Stimulated activated CD8-positive, alpha-beta memory T cell treated with anti-CD3 and anti-CD28 coated beads, Interleukin-15, amount 100 ng/mL, for 4 hours (primary cell): ENCODE measurements at regions not wholly inside any gene's neighbourhood (a gene's known extent, or its start where the extent isn't known, plus 50 kb on each side); places are given as distances from the start of the nearest gene placed in this dataset.

Experiments used
- DNase-seq, 2 donors: peaks; one replicate each; pipeline ENCODE4 v3.0.0-alpha.2; 2020; ENCODE audit warnings: low read depth in 2 of 2

DNA sequence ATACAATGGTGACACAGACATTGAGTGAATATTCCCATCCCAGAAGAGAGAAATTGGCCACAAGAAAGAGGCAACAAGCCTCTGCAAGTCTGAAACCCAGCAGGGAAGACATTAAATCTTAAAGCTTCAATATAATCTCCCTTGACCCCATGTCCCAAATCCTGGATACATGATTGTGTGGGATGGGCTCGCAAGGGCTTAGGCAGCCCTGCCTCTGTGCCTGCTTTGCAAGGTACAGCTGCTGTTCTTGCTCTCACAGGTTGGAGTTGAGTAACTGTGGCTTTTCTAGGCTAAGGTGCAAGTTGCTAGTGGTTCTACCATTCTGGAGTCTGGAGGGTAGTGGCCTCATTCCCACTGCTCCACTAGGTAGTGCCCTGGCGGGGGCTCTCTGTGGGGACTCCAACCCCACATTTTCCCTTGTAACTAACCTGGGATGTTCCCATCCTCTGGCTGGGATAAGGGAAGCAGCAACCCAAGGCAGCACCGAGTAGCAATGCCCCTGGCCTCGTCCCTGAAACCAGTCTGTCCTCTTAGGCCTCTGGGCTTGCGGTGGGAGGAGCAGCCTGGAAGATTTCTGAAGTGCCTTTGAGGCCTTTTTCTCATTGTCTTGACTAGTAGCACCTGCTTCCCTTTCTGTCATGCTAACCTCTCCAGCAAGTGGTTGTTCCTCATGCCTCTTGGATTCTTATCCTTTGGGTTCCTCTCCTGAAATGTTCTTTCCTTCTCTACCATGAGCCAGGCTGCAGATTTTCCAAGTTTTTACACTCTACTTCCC lies 90.0 kb downstream of the FAM174B start:
- no peak for DNase-seq

DNA sequence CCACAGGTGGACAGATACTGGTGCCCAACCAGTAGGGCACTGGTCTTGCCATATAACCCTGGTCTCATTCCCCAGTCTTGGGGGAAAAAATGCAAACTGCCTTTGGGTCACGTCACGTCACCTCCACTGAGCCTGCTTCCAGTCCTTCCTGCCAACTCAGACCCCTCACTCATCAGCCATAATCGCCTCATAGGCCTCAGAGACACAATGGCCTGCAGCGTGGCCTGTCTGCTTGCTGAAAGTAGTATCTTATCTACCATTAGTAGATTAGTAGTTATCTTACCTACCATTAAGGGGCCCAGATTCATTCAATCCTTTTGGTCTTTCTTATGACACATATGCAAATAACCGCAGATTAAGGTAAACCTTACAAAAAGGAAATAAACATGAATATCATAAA lies 93.8 kb downstream of the FAM174B start:
- no peak for DNase-seq

DNA sequence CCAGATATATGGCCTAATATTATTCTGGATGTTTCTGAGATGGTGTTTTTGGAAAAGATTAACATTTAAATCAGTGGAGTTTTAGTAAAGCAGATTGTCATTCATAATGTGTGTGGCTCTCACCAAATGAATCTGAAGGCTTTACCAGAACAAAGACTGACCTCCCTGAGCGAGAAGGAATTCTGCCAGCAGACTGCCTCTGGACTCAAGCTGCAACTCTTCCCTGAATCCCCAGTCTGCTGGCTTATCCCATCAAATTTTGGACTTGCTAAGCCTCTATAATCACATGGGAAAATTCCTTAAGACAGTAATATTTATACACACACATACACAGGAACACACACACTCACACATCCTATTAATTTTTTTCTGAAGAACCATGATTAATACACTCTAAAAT lies 102.3 kb downstream of the FAM174B start:
- no peak for DNase-seq

DNA sequence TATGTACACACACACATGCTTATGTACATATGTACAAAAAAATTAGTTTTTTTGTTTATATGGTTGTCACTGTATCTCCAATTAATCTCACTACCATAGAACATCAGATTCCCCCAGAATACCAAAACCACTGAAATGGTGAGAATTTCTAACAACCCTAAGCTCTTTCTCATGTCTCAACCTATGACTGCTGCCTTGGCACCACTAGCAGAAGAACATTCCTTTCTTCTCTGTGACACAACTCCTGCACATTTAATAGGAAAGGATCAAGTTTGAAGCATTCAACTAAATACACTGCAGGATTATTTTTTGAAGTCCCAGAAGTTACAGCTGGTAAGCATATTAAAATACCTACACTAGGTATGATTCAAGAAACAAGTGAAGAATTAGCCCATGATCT lies 109.6 kb downstream of the FAM174B start:
- DNase-seq, result no peak

DNA sequence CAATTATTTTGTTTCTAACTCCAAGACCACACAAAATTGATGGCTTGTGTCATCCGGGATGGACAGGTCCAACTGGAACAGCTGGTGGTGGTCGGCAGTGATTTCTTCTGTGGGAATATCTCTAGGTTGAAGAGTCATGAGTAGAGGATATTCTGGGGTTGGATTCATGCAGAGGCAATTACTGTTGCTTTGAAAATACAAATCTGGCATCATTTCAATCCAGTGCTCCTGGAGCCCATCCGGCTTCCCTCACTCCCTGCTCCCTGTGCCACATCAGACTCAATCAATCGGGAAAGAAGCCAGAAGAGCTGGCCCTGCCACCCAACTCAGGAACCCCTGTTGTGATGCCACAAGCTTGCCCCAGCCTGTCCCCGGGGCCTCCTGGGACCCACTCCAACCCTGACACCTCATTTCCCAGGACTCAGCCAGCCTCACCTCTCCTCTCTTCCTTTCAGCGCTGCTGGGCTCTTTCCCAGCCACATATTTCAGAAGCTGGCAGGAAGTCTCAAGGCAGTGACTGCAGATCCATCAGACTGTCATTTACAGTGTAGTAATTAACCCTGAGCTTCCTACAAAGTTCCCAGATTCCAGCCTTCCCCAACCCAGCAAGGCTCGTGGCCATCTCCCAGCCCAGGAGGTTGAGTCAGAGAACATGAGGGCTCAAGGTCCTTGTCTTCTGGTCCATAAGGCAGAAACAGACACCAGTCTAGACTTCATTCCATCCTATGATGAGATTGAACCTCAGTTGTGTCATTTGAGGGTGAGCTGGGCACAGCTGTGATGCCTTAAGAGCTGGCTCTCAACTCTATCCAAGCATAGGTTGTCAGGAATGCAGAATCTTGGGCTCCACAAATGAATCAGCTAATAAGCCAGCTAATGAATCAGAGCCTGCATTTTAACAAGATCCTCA lies 114.0 kb downstream of the FAM174B start:
- no peak for DNase-seq

DNA sequence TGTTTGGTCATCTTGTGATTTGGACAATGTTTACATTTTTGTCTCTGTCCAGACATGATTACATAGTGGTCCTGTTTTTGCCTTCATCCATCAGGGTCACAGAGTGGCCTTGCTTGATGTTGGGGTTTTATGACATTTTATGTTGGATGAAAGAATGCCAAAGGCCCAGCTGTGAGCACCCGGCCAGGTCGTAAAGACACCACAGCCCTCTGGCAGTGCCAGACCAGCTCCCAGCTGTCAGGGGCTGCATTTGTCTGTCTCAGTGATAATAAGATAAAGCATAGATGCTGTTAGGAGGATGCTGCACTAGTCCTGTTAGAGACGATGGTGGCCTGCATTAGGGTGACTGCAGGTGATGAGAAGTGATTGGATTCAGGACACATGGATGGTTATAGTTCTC lies 117.5 kb downstream of the FAM174B start:
- DNase-seq, result no peak

DNA sequence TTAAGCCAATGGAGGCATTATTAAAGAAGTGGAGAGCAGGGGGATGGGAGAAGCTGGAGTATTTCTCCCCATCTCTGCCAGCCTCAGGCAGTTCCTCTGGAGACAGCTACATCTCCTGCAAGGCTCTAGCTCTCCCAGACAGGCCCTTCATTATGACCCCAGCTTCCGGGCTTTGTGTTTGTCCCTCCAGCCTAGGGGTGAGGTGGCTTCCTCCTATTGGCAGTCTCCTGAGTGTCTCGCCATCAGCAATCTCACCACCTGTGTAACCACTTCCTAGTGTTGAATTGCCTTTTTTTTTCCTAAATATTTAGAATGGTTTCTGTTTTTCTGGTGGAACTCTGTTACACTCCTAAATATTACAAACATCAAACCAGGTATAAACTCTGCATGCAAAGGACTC lies 122.3 kb downstream of the FAM174B start:
- DNase-seq, result no peak

DNA sequence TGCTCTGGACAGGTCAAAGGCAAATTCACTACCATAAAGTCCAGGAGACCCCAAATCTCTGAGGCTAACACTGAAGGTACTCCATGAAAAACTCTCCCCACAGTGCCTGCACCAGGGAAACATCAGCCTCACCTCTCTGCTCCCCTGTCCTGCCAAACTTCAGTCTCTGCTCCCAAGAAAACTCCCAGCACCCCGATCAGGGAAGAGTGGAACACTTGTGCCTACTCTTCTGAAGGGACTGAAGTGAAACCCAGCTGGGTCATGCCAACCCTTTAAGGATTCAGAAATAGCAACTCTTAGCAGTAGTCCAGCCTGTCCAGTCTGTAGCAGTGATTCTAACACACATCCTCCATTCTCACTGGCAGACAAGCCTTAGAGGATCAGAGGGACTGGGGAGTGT lies 124.2 kb downstream of the FAM174B start:
- no peak for DNase-seq

DNA sequence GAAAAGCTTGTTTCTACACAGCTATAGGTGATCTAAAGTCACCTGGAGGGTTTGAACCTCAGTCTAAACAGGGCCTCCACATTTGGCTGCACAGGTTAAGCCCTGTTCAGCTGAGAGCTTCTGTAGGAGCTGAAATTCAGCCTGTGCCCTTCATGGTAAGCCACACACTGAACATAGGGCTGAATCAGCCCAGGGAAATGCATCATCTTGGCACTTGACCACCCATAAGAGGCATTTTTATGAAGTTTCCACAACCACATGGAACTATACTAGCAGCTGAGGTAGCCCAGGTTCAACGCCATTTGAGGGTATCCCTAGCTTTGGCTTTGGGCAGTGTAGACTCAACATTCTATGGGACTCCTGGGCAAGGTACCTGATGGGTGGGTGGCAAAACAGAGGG lies 126.8 kb downstream of the FAM174B start:
- DNase-seq, result no peak

DNA sequence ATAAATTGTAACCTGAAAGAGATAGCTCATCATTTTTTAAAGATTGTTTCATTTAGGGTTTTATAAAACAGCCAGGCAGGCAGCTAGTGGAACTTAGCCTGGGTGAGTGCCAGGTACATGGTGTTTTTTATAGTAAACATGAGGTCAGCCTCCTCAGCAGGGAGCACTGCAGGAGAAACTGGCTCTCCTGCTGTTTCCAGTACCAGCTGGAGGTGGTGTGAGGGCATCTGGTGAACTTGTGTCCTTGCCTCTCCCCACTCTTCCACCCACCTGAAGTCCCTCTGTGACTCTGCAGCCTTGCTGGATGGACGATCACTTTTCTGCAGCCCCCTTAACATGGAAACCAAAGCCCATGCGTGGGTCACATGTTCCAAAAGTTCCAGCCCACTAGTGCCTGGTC lies 128.4 kb downstream of the FAM174B start:
- no peak for DNase-seq

DNA sequence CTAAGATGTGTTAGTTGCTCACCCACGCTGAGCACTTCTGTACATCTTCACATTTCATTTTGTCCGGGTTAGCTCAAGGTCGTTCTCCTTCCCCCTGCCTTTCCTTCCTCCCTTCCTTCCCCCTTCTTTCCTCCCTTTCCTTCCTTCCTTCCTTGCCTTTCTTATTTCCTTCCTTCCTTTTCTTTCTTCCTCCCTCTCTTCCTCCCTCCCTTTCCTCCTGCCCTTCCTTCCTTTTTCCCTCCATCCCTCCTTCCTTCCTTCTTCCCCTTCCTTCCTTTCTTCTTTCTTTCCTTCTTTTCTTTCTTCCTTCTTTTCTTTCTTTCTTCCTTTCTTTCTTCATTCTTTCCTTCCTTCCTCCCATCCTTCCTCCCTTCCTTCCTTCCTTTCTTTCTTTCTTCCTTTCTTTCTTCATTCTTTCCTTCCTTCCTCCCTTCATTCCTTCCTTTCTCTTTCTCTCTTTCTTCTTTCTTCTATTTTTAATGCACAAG lies 129.8 kb downstream of the FAM174B start:
- DNase-seq, result no peak

DNA sequence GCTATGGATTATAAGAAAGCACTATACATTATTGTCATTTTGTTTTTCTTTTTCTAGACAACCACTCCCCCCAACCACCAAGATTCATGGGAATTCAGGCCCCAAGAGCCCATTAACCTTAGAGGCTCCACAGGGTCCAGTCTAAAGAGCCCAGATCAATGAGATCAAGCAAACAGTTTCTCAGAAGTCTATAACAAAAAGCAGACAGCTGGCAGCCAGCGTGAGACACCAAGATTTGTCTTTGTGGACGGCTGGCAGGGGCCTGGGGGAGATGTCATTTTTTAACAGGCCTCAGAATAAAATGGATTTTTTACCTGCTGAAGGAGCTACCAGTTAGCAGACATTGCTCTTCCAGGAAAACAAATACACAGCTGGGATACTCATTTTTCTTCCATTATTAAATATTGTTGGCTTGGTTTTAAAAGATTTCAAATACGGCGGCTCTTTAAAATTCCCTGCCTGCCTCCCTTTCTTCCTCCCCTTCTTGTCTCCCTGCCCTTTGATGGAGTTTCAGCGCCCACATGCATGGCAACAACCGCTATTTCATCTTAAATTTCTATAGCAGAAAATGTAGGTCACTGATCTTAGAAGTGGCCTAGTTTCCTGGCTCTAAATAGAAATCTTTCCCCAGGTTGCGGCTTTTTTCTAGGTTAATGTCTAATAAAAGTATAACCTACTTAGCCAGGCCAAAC lies 130.6 kb downstream of the FAM174B start:
- no peak for DNase-seq

DNA sequence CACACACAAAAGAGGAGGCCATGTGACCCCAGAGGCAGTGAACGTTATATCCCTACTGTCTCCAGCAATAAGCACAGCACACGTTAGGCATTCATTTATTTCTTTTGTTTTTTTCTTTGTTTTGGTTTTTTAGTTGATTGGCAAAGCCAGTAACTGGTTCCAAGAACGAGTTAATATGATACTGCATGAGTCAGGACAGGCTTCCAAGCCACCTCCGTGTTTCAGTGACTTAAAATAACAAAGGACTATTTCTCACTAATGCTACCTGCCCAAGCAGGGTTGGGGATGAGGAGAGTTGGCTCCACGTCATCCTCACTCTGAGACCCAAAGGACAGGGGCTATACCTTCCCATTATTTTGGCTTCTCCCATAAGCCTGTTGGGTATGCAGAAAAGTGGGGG lies 130.5 kb downstream of the ST8SIA2 start:
- DNase-seq, result no peak

DNA sequence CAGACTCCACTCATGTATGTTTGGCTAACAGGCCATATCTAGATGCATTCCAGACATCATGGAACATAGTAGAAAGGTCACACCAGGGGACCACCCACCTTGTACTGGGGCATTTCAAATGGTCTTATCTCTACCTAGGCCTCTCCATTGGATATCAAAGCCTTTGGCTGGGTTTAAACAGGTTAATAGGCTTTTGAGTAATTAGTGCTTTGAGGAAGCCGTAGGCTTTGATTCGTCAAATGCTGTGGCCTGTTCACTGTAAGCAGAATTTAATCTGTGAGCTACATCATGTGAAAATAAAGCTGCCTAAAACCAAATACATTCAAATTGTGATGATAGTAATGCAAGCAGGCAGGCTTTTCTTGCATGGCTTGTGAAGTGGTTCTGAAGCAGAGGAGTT lies 129.5 kb downstream of the ST8SIA2 start:
- no peak for DNase-seq

DNA sequence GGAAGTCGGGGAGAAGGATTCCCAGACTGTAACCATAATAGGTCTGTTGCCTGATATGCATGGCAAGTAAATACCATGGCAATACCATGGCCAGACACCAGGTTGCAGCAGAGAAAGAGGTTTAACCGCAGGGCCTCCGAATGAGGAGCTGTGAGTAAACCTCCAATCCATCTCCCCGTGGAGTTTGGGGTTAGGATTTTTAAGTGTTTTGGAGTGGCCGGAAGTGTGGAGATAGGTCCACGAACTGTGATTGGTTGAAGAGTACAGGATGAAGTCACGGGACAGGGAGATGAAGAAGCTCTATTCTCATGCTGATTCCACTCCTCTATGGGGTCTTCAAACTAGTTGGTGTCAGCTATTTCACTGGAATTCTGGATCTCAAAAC lies 127.9 kb downstream of the ST8SIA2 start:
- DNase-seq, result peak in 1 of 2 donors; percentile 5

DNA sequence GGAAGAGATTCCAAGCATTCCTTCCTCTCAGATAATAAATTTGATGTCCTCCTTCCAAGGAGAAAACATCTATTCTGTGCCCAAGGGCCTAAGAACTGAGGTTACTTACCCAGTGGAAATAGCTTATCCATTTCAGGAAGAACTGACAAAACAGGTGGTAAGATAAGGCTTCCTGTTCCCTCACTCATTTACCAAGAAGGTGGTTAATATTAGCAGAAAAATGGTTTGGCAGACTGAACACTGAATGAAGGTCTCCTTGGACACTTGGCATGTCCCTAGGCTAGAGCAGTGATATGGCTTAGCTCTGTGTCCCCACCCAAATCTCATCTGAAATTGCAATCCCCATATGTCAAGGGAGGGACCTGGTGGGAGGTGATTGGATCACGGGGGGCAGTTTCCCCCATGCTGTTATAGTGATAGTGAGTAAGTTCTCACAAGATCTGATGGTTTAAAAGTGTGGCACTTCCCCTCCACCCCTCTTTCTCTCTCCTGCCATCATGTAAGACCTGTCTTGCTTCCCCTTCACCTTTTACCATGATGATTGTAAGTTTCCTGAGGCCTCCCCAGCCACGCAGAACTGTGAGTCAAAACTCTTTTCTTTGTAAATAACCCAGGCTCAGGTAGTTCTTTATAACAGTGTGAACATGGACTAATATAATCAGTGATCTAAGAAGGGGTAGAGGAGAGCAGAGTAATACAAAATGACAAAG lies 127.4 kb downstream of the ST8SIA2 start:
- DNase-seq, result no peak

DNA sequence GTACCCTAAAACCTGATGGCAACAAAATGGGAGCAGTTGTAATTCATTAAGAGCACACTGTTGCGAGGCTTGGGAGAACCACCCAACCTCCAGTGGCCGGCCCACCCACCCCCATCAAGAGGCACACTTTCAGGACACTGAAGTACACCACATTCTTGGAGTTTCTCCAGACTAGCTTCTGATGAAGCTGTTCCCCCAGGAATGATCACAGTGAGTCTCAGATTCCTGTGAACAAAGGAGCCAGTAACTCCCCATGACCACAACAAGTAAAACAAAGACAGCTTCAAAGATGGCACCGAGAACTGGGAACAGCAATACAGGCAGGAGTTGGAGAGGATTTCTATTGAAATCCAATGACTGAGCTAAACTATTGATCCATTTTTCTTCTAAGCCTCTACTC lies 126.0 kb downstream of the ST8SIA2 start:
- DNase-seq, result no peak
